Embryonic facial prominence (tissue), 1 donor: ENCODE measurements at regions not wholly inside any gene's neighbourhood (a gene's known extent, or its start where the extent isn't known, plus 50 kb on each side); places are given as distances from the start of the nearest gene placed in this dataset.
"Not testable (repeated sequence)": the region's sequence is repeated elsewhere in the genome, so short reads cannot be mapped to it uniquely, and the experiment has no call there.

Experiments
- DNase-seq: peaks from one replicate; pipeline ENCODE4 v3.0.0-alpha.2; 2016; ENCODE audit errors: extremely low spot score

- no peak for DNase-seq
Observed at GRCh38 chr9:22990349-22990748, 543.7 kb downstream of the DMRTA1 start.

GRCh38 chr9:22992780-22993179 lies 546.2 kb downstream of the DMRTA1 start:
- DNase-seq = no peak

- no peak for DNase-seq
Observed at GRCh38 chr9:22997923-22998322, 551.3 kb downstream of the DMRTA1 start.

- DNase-seq = no peak
Observed at GRCh38 chr9:23005156-23005555, 558.5 kb downstream of the DMRTA1 start.

GRCh38 chr9:23006127-23006526 lies 559.5 kb downstream of the DMRTA1 start:
- DNase-seq = no peak

GRCh38 chr9:23011669-23012068 lies 565.0 kb downstream of the DMRTA1 start:
- DNase-seq = no peak

GRCh38 chr9:23015557-23015956 lies 568.9 kb downstream of the DMRTA1 start:
- DNase-seq = no peak

GRCh38 chr9:23036416-23036815 lies 589.8 kb downstream of the DMRTA1 start:
- no peak for DNase-seq

- DNase-seq = no peak
Observed at GRCh38 chr9:23039402-23039801, 592.8 kb downstream of the DMRTA1 start.

- DNase-seq = no peak
Observed at GRCh38 chr9:23041466-23041865, 594.8 kb downstream of the DMRTA1 start.

GRCh38 chr9:23044549-23044948 lies 597.9 kb downstream of the DMRTA1 start:
- no peak for DNase-seq

GRCh38 chr9:23046026-23046425 lies 599.4 kb downstream of the DMRTA1 start:
- DNase-seq = not testable (repeated sequence)

GRCh38 chr9:23050548-23050947 lies 603.9 kb downstream of the DMRTA1 start:
- DNase-seq = no peak

GRCh38 chr9:23073136-23073535 lies 626.5 kb downstream of the DMRTA1 start:
- no peak for DNase-seq

- no peak for DNase-seq
Observed at GRCh38 chr9:23079798-23080197, 633.2 kb downstream of the DMRTA1 start.

- DNase-seq = no peak
Observed at GRCh38 chr9:23081377-23081776, 634.8 kb downstream of the DMRTA1 start.

GRCh38 chr9:23088932-23089364 lies 642.3 kb downstream of the DMRTA1 start:
- DNase-seq = no peak

GRCh38 chr9:23117616-23118015 lies 671.0 kb downstream of the DMRTA1 start:
- DNase-seq = no peak

- DNase-seq = no peak
Observed at GRCh38 chr9:23120630-23121029, 674.0 kb downstream of the DMRTA1 start.

- DNase-seq = no peak
Observed at GRCh38 chr9:23123048-23123632, 676.5 kb downstream of the DMRTA1 start.

- DNase-seq = no peak
Observed at GRCh38 chr9:23145467-23145866, 680.6 kb downstream of the ELAVL2 start.

- DNase-seq = no peak
Observed at GRCh38 chr9:23153058-23153457, 673.0 kb downstream of the ELAVL2 start.

GRCh38 chr9:23160491-23160890 lies 665.5 kb downstream of the ELAVL2 start:
- DNase-seq = no peak

GRCh38 chr9:23160952-23161469 lies 665.0 kb downstream of the ELAVL2 start:
- no peak for DNase-seq
